Naive thymus-derived CD8-positive, alpha-beta T cell (primary cell): ENCODE measurements at regions not wholly inside any gene's neighbourhood (a gene's known extent, or its start where the extent isn't known, plus 50 kb on each side); places are given as distances from the start of the nearest gene placed in this dataset.

Experiments used
- ATAC-seq, 2 donors: fragments of 150-1000 bp; cut with Tn5 transposase in 1 of 2; sonication (Bioruptor Pico), chemical (Tn5 transposase) in 1 of 2; 1 replicate in 1 of 2; 2 replicates in 1 of 2; pipeline ENCODE4 v1.10.0; 2021; ENCODE audit warnings: mild to moderate bottlenecking in 2 of 2, moderate library complexity in 2 of 2
- POLR2A ChIA-PET: fragments of 350-600 bp; sonication (Branson Sonifier 250); formaldehyde crosslinking; loops from one replicate; lab custom pipeline; 2021; ENCODE audit warnings: antibody characterized with exemption; lab: Charles Lee
- DNase-seq, 10 donors: peaks; one replicate each; pipeline versions ENCODE4 v3.0.0 to v3.0.0-alpha.2; 2020 to 2022
- H3K27ac Mint-ChIP-seq, 10 donors: one replicate each; pipeline ENCODE4 v1.8.0; 2020 to 2022; ENCODE audit warnings: mild to moderate bottlenecking in 10 of 10, mixed read lengths in 10 of 10, moderate library complexity in 4 of 10, inconsistent platforms in 1 of 10
- H3K27me3 Mint-ChIP-seq, 5 donors: one replicate each; pipeline ENCODE4 v1.8.0; 2021 to 2022; ENCODE audit warnings: mixed read lengths in 5 of 5
- H3K36me3 Mint-ChIP-seq, 3 donors: one replicate each; pipeline ENCODE4 v1.8.0; 2020 to 2022; ENCODE audit warnings: mixed read lengths in 3 of 3, mild to moderate bottlenecking in 2 of 3, inconsistent platforms in 1 of 3
- H3K4me1 Mint-ChIP-seq, 4 donors: one replicate each; pipeline ENCODE4 v1.8.0; 2021 to 2022; ENCODE audit warnings: mixed read lengths in 4 of 4
- H3K4me3 Mint-ChIP-seq, 10 donors: one replicate each; pipeline ENCODE4 v1.8.0; 2020 to 2022; ENCODE audit warnings: mild to moderate bottlenecking in 10 of 10, mixed read lengths in 10 of 10, moderate library complexity in 6 of 10, inconsistent platforms in 1 of 10
- H3K9me3 Mint-ChIP-seq, 9 donors: one replicate each; pipeline ENCODE4 v1.8.0; 2020 to 2022; ENCODE audit warnings: mixed read lengths in 9 of 9, mild to moderate bottlenecking in 3 of 9, inconsistent platforms in 1 of 9, moderate library complexity in 1 of 9

DNA sequence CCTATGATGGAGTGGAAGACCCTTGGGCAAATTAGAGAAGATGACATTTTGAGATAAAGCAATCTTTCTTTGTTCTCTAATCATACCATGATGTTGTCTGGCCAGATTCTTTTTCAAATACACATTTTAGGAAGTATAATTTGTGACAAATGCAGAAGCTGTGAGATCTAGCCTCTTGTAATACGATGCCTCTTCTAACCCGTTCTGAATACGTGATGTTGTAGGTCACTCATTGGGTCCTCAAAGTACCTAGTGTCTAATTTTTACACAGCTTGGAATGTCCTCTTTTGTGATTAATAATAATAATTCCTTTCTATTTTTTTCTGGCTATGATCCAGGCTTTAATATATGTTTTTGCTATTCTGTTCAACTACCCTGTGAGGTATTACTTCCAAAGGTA, 502.7 kb downstream of the NUF2 start:
- POLR2A ChIA-PET, result no interaction called here
- H3K9me3 Mint-ChIP-seq, result peaks cover 0 to 13% (median 2%) of the 10 kb centered on the region in 9 donors
- no peak for ATAC-seq

DNA sequence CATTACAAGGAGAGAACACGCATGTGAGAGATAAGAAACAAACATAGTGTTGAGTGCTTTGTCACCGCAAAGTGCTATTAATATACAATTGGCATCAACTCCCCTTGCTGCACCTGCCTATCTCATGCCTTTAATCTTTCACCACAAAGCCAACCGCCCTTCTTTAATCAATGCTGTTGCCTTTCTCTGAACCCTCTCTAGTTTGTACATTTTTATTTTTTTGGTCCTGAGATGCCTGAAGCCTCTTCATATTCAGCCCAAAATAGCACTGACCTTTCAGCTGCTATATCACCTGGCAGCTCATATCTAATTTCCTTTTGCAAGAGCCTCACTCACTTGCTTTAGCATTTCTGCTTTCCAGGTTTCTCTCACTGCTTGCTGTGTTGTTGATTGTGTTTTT, 504.7 kb downstream of the NUF2 start:
- no peak for DNase-seq
- Mint-ChIP-seq H3K27me3 (no peaks in the 10 kb centered on the region), H3K9me3 (peaks cover 0 to 9% (median 2%) of the 10 kb centered on the region in 9 donors), H3K27ac (no peak overlapping the region), H3K4me3 (no peak overlapping the region), H3K36me3 (no peaks in the 10 kb centered on the region), H3K4me1 (no peaks in the 10 kb centered on the region)
- no peak for ATAC-seq
- POLR2A ChIA-PET, result no interaction called here

More for the DNA sequence above, 502.7 kb downstream of the NUF2 start:
- no peak for DNase-seq
- Mint-ChIP-seq H3K27me3 (no peaks in the 10 kb centered on the region), H3K4me3 (no peak overlapping the region), H3K36me3 (no peaks in the 10 kb centered on the region), H3K4me1 (no peaks in the 10 kb centered on the region), H3K27ac (no peak overlapping the region)

DNA sequence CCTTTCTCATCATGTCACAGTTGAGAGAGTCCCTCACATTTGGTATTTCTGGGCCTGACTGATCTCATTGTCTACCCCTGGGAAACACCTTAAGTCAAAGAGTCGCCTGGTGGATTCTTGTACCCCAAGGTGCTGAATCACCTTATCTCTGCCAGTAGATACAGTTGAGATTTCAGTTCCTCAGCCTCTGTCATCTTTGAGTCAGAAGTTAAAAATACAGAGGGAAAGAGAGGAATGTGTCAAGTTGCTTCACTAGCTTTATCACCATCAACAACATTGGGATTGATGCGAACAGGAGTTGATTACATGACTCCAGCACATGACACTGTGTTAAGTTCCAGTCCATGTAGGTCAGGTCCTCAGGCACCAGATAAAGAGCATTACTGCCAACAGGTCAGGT, 513.0 kb downstream of the NUF2 start:
- DNase-seq (no peak), ATAC-seq (no peak)
- H3K4me1 Mint-ChIP-seq, result no peaks in the 10 kb centered on the region
- POLR2A ChIA-PET, result no interaction called here
- H3K36me3 Mint-ChIP-seq, result no peaks in the 10 kb centered on the region
- no peak overlapping the region for H3K27ac Mint-ChIP-seq
- peaks cover 0 to 10% (median 0%) of the 10 kb centered on the region in 9 donors for H3K9me3 Mint-ChIP-seq
- no peaks in the 10 kb centered on the region for H3K27me3 Mint-ChIP-seq
- no peak overlapping the region for H3K4me3 Mint-ChIP-seq

DNA sequence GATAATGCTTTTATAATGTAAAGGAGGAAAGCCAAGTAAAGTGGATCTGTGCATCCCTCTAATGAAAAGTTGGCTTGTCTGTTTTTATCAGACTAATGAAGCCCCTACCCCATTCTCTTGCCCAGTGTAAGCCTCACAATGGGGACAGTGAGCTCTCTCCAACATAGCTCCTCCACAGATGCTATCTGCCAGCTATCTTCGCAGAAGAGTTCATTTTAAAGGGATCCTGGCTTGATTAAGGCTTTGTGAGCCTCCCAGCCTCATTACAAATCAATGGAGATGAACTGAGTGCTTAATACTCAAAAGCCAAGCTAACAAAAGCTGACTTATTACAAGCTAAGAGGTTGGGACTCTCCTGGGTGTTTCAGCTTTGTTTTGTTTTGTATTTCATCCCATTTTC, 514.7 kb downstream of the NUF2 start:
- Mint-ChIP-seq H3K4me1 (no peaks in the 10 kb centered on the region), H3K27me3 (no peaks in the 10 kb centered on the region), H3K4me3 (no peak overlapping the region), H3K9me3 (peaks cover 0 to 10% (median 0%) of the 10 kb centered on the region in 9 donors), H3K36me3 (no peaks in the 10 kb centered on the region), H3K27ac (no peak overlapping the region)
- POLR2A ChIA-PET, result no interaction called here
- ATAC-seq (no peak), DNase-seq (no peak)

DNA sequence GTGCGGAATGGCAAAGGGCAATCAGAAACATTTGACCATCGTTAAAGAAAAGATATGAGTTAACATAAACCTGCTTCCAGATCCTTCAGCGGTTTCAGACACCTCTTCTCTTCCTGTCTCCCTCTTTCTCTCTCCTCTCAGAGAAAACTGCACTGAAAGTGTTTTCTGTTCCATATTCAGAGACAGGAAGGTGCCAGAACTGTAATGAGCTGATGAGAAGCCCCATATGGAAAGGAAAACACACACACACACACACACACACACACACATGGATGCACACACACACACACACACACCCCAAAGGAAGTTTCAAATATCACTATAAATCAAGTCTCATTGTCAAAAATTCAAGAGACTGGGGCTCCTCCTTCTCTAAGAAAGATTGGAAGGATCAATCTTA, 515.5 kb downstream of the NUF2 start:
- no peak overlapping the region for H3K4me3 Mint-ChIP-seq
- POLR2A ChIA-PET, result no interaction called here
- no peaks in the 10 kb centered on the region for H3K4me1 Mint-ChIP-seq
- no peak overlapping the region for H3K27ac Mint-ChIP-seq
- ATAC-seq, result no peak
- no peak for DNase-seq
- H3K9me3 Mint-ChIP-seq, result peaks cover 0 to 10% (median 4%) of the 10 kb centered on the region in 9 donors
- no peaks in the 10 kb centered on the region for H3K27me3 Mint-ChIP-seq
- H3K36me3 Mint-ChIP-seq, result no peaks in the 10 kb centered on the region

DNA sequence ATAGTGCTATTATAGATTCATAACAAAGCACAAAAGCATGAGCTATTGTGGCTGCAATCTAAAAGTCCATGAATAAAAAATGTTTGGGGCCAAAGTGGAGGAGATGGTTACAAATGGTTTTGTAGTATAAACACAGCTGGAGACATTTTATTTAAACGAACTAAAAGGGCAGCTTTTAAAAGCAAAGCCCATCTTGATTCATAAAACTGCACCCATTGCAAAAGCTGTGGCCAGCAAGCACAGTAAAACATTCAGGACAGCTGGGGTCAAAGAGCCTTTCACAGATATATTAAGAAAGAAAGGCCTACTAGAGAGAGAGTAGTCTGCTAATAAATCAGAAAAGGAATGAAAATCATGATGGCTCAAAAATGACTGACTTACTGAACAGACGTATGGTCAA, 520.8 kb downstream of the NUF2 start:
- Mint-ChIP-seq H3K27me3 (no peaks in the 10 kb centered on the region), H3K4me1 (no peaks in the 10 kb centered on the region), H3K9me3 (peaks cover 0 to 17% (median 6%) of the 10 kb centered on the region in 9 donors), H3K4me3 (no peak overlapping the region), H3K27ac (no peak overlapping the region), H3K36me3 (no peaks in the 10 kb centered on the region)
- POLR2A ChIA-PET, result no interaction called here
- DNase-seq, result no peak
- no peak for ATAC-seq

DNA sequence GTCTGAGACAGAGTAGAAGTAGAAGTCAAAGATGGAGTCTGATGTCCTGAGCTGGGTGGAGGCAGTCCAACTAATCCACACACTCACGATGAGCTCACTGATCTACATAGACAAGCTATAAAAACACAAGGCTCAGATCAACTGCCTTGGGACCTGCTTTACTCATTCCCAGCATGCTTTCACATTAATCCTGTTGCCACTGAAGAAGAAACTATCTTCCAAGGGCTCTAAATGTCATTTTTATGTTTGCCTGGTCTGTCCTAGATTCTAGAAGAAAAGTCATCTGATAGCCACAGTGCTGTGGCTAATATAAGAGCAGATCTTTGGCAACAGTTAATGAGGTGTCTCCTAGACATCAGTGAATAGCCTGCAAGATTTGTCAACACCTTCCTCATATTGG, 522.7 kb downstream of the NUF2 start:
- peaks cover 0 to 17% (median 2%) of the 10 kb centered on the region in 9 donors for H3K9me3 Mint-ChIP-seq
- POLR2A ChIA-PET, result no interaction called here
- no peak for DNase-seq
- no peaks in the 10 kb centered on the region for H3K27me3 Mint-ChIP-seq
- no peak for ATAC-seq
- H3K36me3 Mint-ChIP-seq, result no peaks in the 10 kb centered on the region
- no peaks in the 10 kb centered on the region for H3K4me1 Mint-ChIP-seq
- no peak overlapping the region for H3K4me3 Mint-ChIP-seq
- no peak overlapping the region for H3K27ac Mint-ChIP-seq

DNA sequence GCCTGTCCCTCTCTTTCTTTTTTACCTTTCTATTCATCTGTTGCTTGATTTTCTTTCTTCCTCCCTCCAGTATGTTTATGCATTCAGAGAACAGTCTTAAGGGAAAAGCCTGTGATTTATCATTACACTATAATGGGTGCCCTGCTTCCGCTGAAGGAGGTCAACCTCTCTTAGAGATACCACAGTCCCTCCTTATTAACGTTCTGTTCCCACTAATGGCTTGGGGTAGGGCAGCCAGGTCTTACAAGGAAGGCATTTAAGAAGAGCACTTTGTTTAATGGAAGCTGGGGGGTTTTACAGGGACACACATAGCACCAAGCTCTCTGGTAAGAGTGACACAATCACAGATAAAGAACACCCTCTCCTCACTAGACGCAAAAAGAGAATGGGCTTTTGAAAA, 523.5 kb downstream of the NUF2 start:
- DNase-seq (no peak), ATAC-seq (no peak)
- Mint-ChIP-seq H3K4me3 (no peak overlapping the region), H3K9me3 (peaks cover 0 to 17% (median 2%) of the 10 kb centered on the region in 9 donors), H3K36me3 (no peaks in the 10 kb centered on the region), H3K27ac (no peak overlapping the region), H3K4me1 (no peaks in the 10 kb centered on the region), H3K27me3 (no peaks in the 10 kb centered on the region)
- POLR2A ChIA-PET, result no interaction called here

DNA sequence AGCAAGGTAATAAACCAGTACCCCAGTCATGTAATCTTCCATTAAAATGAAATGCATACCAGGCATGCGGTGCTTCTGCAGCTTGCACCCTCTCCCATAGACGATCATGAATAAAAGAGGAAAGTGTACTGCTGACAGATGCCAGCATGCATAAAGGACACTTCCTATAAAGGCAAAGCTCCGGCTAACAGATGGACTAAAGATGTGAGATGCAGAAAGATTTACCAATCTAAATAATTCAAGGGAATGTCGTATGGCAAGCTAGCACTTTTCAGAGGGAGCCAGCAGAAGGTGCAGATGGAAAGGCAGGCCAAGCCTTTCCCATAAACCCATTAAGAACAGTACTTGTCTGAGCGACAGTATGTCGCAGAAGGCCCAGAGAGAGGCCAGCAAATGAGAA, 542.0 kb downstream of the NUF2 start:
- POLR2A ChIA-PET, result no interaction called here
- no peak for DNase-seq
- no peaks in the 10 kb centered on the region for H3K4me1 Mint-ChIP-seq
- ATAC-seq, result no peak
- H3K9me3 Mint-ChIP-seq, result peaks cover 0 to 25% (median 7%) of the 10 kb centered on the region in 9 donors
- no peak overlapping the region for H3K4me3 Mint-ChIP-seq
- H3K27me3 Mint-ChIP-seq, result peaks cover 0 to 1% (median 0%) of the 10 kb centered on the region in 5 donors
- H3K36me3 Mint-ChIP-seq, result no peaks in the 10 kb centered on the region
- H3K27ac Mint-ChIP-seq, result no peak overlapping the region

DNA sequence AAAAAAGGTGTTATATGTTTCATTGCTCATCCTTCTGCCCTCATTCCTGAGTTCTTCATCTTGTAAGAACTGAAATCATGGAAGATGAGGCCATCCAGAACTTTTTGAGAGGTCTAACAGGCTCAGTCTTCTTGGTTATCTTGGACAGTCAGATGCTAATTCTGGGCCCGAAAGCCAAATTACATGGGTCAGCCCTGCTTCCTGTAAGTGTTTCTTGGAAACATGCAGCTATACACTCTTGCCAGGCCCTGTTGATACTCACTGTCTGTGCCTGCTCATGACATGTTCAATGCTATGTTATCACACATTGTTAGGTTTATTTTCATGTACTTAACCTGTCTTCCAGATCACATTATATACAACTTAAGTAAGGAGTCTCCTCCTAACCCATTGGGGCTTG, 542.5 kb downstream of the NUF2 start:
- H3K36me3 Mint-ChIP-seq, result no peaks in the 10 kb centered on the region
- DNase-seq, result no peak
- POLR2A ChIA-PET, result no interaction called here
- H3K27me3 Mint-ChIP-seq, result peaks cover 0 to 1% (median 0%) of the 10 kb centered on the region in 5 donors
- no peak for ATAC-seq
- H3K4me1 Mint-ChIP-seq, result no peaks in the 10 kb centered on the region
- H3K27ac Mint-ChIP-seq, result no peak overlapping the region
- no peak overlapping the region for H3K4me3 Mint-ChIP-seq
- H3K9me3 Mint-ChIP-seq, result peaks cover 0 to 26% (median 10%) of the 10 kb centered on the region in 9 donors

DNA sequence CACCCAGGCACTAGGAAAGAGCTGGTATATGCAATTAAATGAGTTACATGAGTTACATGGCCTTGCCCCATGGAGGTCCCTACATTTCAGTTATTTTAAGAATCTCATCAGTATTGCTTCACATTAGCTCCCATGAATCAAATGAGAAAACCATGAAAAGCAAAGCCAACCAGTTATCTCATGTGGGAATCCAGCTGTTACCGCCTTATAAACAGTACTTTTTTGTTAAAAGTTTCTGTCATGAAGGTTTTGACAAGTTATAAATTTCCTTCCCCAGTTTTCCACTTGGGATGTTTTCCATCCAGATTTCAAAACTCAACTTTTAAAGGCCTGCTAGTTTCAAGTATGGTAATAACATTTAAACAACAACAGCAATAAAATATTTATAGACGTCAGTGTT, 544.8 kb downstream of the NUF2 start:
- peaks cover 0 to 3% (median 0%) of the 10 kb centered on the region in 3 donors for H3K36me3 Mint-ChIP-seq
- DNase-seq (no peak), ATAC-seq (no peak)
- no peak overlapping the region for H3K27ac Mint-ChIP-seq
- POLR2A ChIA-PET, result no interaction called here
- no peak overlapping the region for H3K4me3 Mint-ChIP-seq
- no peaks in the 10 kb centered on the region for H3K4me1 Mint-ChIP-seq
- peaks cover 0 to 1% (median 0%) of the 10 kb centered on the region in 5 donors for H3K27me3 Mint-ChIP-seq
- peaks cover 0 to 36% (median 9%) of the 10 kb centered on the region in 9 donors for H3K9me3 Mint-ChIP-seq

DNA sequence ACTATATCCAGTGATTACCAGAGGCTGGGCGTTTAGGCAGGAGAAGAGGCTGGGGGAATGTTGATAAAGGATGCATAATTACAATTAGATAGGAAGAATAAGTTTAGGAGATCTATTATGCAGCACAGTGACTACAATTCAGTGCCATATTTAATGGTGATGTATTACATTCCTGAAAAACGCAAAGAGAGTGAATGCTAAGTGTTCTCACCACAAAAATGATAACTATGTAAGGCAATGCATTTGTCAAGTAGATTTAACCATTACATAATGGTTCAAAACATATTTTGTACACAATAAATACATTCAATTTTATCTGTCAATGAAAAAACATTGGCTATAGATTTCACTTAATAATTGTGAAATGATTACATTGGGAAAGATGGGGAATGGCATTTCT, 548.9 kb downstream of the NUF2 start:
- ATAC-seq (no peak), DNase-seq (no peak)
- Mint-ChIP-seq H3K4me1 (no peaks in the 10 kb centered on the region), H3K36me3 (peaks cover 0 to 3% (median 0%) of the 10 kb centered on the region in 3 donors), H3K27ac (no peak overlapping the region), H3K4me3 (no peak overlapping the region), H3K27me3 (peaks cover 0 to under 1% (median 0%) of the 10 kb centered on the region in 5 donors), H3K9me3 (peaks cover 0 to 37% (median 7%) of the 10 kb centered on the region in 9 donors)
- POLR2A ChIA-PET, result interaction anchor here (0.6 kb wide), 1 partner anchor 1645 kb away, joined by 3 read pairs; no protein-coding TSS in a partner anchor

DNA sequence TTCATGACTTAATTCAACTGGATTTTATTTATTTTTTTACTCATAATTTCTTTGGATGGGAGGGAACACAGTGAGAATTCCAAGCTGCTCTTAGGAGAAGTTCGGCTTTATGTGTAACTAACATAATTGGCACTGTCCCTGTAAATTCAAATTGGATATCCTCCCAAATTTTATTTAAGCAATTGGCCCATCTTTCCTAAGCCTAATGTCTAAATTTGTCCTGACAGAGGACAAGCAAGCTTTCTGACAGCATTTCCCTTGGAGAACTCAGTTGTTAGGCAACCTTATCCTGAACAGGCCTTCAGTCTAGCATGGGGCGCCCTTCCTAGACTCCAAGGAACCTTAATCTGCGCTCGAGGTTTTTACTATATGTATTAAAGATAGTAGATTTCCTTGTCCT, 550.3 kb downstream of the NUF2 start:
- no peak for DNase-seq
- Mint-ChIP-seq H3K27ac (no peak overlapping the region), H3K27me3 (no peaks in the 10 kb centered on the region), H3K36me3 (peaks cover 0 to 3% (median 0%) of the 10 kb centered on the region in 3 donors), H3K4me3 (no peak overlapping the region), H3K9me3 (peaks cover 0 to 31% (median 6%) of the 10 kb centered on the region in 9 donors), H3K4me1 (no peaks in the 10 kb centered on the region)
- ATAC-seq, result no peak
- POLR2A ChIA-PET, result no interaction called here

DNA sequence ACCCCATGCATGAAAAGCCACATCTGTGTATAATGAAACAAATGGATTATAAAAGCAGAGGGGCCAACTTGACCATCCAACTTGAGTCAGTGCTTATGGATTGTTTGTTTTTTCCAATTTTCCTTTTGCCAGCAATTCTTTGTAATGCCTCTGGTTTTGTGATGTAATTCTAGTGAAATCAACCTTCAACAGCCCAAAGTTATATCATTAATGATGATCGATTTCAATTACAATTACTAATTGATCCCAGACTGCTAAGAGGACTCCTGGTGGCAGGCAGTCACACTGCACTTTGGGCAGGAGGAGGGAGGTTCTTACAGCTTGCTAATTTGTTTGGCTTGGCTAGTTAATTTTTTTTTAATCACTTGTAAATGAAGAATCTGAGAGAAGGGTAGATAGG, 552.3 kb downstream of the NUF2 start:
- ATAC-seq (no peak), DNase-seq (no peak)
- no peak overlapping the region for H3K27ac Mint-ChIP-seq
- POLR2A ChIA-PET, result no interaction called here
- no peaks in the 10 kb centered on the region for H3K4me1 Mint-ChIP-seq
- H3K9me3 Mint-ChIP-seq, result peaks cover 0 to 20% (median 4%) of the 10 kb centered on the region in 9 donors
- H3K4me3 Mint-ChIP-seq, result no peak overlapping the region
- H3K36me3 Mint-ChIP-seq, result peaks cover 0 to 3% (median 2%) of the 10 kb centered on the region in 3 donors
- H3K27me3 Mint-ChIP-seq, result no peaks in the 10 kb centered on the region
